AG10803 (cell line): ENCODE measurements at regions not wholly inside any gene's neighbourhood (a gene's known extent, or its start where the extent isn't known, plus 50 kb on each side); places are given as distances from the start of the nearest gene placed in this dataset.
A peak's percentile ranks its signal among the peaks of the same experiment; 100 is the strongest.

Source experiments
- DNase-seq: peaks from one replicate; pipeline ENCODE4 v3.0.0; 2010; ENCODE audit warnings: low read depth
- H3K4me3 ChIP-seq: 2 replicates; pipeline ENCODE4 v1.5.1; 2011; ENCODE audit warnings: mild to moderate bottlenecking, low read length, control low read depth
- CTCF ChIP-seq: conservative IDR thresholded peaks from 2 replicates; pipeline ENCODE4 v1.5.1; 2011; ENCODE audit warnings: mild to moderate bottlenecking, low read length, control low read depth, inconsistent platforms

- DNase-seq = no peak
- peak; percentile 29 for TF ChIP-seq CTCF
- H3K4me3 ChIP-seq = peak overlapping the region; percentile 51
Measured at GRCh38 chr7:22549667-22550513, 49.9 kb upstream of the STEAP1B start.
